NCI-H2171 (cell line): ENCODE measurements at regions not wholly inside any gene's neighbourhood (a gene's known extent, or its start where the extent isn't known, plus 50 kb on each side); places are given as distances from the start of the nearest gene placed in this dataset.

Source experiments
- DNase-seq: peaks from one replicate; lab custom pipeline; 2025; lab: John Stamatoyannopoulos, UW

DNA sequence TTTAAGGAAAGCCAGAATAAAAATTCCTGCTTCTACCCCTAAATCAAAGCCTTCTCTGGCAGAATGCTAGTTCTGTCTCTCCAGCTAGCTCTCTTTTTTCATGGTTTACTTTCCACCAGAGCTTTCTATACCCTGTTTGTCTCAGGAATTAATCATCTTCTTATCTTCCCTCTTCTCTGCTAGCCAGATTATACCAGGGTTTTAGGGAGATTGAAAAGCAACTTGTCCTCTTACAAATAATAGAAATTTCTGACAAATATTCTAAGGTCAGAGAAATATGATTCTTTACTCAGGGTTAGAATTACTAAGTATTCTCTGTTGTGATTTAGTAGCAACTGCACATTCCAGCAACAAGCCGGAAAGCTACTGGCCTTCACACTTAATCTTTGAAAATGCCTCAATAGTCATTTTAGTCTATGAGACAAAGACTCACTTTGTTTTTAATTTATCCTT lies 166.4 kb downstream of the TANC2 start:
- no peak for DNase-seq

DNA sequence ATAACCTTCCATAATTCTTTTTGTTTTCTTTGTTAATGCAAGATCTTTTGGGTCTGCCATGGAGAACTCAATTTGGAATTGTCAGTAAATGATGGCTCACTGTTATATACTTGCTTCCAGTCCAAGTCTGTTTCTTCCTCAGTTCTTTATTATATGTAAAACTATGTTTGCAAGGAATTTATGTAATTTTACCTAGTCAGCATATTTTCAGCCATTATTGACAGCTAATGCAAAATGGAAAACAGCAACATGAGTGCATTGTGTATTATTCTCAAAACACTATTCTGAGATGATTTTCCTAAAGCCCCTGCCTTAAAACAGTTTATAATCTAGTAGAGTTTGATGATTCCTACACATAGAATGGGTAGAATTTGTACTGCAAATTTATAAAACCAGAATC lies 167.5 kb downstream of the TANC2 start:
- DNase-seq = no peak

DNA sequence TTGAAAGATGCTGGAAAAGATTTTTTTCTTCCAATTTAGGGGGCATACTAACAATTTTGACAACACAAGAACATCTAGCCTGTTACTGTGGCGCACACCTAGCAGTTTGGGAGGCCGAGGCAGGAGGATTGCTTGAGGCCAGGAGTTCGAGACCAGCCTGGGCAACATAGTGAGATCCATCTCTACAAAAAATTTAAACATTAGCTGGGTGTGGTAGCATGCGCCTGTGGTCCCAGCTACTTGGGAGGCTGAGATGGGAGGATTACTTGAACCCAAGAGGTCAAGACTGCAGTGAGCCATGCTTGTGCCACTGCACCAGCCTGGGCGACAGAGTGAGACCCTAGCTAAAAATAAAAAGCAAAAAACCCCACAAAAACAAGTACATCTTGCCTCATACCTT lies 168.8 kb downstream of the TANC2 start:
- DNase-seq = no peak

DNA sequence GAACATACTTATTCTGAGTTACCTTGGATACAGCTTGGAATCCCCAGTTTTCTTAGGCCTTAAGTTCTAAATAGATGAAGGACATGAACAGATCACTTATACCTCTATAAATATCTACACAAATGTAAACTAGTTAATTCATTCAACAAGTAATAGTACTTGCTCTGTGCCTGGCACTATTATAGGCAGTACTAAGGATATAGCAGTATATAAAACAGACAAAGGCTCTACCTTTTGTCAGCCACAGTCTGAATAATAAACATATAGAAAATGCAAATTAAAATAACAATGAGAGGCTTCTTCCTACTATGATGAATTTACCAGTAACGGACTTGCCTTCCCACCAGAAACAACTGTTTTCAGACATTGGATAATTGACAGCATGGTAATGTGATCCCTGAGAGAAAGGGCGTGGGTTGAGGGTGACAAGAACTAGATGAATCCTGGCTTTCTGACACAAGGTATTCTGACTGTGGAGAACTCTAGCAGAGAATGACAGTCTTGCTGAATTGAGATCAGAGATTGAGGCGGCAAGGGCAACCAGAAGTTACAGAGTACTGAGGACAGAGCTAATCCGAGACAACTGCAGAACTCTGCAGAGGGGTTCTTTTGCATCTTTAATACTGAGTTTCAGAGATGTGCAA lies 170.5 kb downstream of the TANC2 start:
- no peak for DNase-seq

DNA sequence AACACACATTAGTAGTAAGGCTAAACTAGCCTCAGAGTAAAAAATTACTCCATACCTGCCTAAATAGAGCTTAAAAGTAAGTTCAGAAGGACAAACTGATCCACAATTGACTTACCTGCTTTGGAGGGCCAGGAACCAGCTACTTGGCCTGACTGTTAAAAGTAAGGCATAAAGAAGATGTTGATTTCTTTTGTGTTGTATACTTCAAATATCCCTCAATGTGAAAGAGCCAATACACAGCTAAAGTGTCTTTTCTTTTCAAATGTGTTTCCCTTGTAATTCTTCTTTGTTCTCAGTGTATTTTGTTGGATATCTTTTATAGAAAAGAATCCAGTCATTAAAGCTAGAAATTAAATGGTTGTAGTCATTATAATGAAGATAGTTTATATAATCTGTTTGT lies 171.1 kb downstream of the TANC2 start:
- DNase-seq = no peak

DNA sequence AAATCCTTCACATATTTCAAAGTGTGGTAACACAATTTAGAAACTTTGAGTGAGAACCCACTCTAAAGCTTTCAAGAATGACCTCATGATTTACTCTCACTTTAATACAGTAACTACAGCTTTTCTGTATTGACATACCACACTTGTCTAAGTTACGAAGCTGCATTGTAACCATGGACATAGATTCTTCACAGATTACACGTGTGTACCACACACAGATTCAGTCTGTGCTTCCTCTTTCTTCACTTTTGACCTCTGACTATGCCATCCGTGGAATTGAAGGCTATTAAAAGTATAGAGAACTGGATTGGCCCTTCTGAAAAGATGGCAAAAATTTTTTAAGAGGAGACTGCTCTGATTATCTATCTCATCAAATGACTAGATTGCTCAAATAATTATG lies 172.7 kb downstream of the TANC2 start:
- no peak for DNase-seq

DNA sequence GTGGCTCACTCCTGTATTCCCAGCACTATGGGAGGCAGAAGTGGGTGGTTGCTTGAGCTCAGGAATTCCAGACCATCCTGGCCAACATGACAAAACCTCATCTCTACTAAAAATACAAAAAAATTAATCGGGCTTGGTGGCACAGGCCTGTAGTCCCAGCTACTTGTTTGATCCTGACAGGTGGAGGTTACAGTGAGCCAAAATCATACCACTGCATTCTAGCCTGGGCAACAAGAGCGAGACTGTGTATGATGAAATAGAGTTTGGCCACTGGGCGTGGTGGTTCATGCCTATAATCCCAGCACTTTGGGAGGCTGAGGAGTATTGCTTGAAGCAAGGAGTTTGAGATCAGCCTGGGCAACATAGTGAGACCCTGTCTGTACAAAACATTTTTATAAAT lies 173.3 kb downstream of the TANC2 start:
- no peak for DNase-seq

DNA sequence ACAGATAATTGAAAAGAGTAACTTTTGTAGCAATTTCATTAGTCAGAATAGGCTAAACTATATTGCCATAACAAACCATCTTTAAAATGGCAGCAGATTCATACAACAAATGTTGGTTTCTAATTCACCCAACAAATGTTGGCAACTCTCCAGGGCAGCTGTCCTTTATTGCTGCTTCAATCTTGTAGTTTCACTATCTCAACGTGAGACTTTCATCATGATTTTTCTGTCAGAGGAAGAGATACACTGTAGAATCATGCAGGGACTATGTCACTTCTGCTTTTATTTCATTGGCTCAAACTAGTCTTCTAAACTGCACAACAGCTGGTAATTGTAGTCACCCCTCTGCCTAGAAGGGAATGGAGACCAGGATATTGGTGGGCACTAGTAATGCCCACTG lies 174.2 kb downstream of the TANC2 start:
- DNase-seq = peak; percentile 42

DNA sequence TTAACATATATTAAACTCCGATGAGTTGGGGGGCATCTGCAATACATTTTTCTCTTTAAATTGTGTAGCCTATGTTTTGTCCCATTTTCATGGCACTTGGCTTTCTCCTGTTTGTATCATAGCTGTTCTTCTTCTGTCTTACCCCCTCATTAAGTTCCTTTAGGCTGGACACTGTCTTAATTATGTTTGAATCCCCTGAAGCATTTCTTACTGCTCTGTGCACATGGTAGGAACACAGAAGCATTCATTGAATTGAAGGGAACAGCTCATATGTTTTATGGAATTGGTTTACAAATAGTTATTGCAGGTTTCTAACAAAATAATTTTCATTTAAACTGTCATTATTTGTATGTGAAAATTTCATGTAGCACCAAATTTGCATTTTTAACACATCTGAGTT lies 176.8 kb downstream of the TANC2 start:
- DNase-seq = no peak

DNA sequence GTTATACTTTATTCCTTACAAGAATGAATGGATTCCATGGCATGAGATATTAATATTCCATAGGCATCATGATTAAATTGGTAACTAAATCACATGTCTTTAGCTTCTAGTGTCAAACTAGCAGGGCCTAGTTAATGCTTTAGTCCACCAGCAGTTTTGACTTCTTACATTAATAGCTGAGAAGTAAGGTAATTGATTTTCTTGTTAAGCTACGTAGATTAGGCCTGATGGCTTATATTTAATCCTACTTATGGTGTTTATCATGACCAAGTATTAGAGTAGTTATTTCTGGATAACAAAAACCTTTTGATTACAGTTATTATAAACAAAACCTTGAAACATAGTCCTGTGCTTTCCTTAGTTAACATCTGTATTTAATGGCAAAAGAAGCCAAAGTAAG lies 184.5 kb downstream of the TANC2 start:
- DNase-seq = no peak

DNA sequence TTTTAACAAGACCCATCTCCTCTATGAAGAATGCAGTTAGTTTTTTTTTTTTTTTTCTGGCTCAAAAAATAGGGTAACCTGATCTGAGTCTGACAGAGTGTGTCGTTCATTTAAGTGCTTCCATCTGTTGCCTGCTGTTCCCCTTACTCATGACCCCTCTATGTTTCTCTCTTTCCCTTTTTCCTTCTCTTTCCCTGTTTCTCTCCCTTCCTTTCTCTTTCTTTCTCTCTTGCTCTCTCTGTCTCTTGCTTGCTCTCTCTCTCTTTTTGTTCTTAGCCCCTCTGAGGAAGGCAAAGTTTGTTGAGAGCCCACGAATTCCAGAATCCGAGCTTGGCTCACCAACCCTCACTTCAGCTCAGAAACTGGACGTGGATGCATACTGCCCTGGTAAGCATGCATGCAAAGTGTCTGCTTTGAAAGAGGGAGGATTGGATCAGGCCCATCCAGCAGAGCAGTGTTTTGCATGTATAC lies 185.0 kb downstream of the TANC2 start:
- DNase-seq = peak; percentile 76

DNA sequence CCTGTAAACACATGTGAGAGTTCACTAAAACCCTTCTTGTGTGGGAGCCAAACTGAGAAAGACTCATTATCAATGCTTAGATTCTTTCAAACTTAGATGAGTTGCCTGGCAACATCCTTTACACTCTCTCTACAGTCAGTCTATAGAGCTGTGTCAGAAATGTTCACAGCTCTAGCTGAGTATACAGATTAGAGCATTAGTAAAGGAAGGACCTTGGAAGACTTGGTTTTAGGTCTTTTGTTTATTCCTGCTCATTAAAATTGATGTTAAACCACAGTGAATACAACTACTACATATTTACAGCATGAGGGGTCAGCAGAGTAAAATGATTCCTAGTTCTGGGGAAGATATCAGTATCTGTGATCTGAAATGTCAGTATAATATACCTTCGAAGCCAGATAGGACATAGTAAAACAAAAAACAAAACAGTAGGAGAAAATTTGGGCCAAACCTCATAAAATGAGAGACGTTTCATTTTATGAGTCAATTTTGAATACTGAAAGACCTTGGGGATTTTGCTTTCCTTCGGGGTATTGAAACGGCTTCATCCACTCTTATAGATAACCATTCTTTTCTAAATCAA lies 186.0 kb downstream of the TANC2 start:
- DNase-seq = no peak

DNA sequence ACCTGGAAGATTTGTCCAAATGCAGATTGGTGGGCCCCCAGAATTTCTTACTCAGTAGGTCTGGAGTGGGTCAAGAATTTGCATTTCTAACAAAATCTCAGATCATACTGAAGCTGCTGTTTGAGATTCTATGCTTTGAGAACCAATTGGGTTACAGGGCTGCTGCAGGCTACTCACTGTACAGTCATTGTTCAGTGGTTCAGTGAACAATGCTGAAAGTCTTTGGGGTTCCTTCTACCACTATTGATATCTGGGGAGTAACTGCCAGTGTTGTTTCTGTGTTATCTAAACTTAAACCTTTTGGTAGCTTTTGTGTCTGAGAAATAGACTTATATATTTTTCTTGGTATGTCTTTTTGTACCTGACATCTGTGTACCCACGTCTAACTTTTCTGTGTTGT lies 187.5 kb downstream of the TANC2 start:
- no peak for DNase-seq

DNA sequence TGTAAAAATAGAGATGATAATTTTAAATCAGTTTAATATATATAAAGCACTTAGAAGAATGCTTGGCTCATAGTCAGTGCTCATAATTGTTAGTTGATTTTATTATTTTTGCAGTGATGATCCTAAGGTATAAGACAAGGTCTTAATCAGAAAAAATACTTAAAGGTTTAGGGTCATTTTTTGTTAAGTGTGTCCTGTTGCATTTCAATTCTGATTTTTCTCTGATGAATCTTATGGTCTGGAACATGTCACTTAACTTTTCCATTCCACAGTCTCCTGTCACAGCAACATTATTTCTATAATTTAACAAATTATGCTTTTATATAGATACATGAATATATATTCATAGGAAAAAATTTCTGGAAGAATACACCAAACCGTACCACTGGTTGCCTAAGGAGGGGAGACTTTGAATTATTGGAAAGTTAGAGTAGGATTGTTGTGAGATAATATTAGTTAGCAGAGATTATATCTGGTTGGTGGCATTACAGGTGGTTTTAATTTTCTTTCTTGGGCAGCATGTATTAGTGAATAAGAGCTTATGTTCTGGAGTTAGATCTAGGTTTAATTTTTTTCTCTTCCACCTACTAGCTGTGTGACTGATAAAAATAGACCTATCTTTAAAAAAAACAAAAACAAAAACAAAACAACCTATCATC lies 188.7 kb downstream of the TANC2 start:
- DNase-seq = no peak

DNA sequence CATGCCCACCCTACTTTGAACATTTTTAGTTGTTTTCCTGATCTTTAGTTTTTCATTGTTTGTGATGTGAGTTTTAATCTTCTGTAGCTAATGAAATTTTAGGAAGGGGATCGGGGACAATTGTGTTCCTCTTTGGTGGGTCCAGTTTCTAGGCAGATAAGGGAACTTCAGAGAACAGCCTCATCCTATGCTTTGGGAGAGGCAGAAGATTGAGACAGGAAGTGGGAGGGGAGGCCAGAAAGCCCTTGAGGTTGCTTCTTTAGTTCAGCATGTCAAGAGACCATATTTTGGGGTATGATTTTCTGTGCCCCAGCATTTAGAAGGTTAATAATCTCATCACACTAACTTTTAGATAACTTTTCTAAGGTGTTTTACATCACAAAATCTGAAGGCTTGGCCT lies 191.0 kb downstream of the TANC2 start:
- DNase-seq = no peak

DNA sequence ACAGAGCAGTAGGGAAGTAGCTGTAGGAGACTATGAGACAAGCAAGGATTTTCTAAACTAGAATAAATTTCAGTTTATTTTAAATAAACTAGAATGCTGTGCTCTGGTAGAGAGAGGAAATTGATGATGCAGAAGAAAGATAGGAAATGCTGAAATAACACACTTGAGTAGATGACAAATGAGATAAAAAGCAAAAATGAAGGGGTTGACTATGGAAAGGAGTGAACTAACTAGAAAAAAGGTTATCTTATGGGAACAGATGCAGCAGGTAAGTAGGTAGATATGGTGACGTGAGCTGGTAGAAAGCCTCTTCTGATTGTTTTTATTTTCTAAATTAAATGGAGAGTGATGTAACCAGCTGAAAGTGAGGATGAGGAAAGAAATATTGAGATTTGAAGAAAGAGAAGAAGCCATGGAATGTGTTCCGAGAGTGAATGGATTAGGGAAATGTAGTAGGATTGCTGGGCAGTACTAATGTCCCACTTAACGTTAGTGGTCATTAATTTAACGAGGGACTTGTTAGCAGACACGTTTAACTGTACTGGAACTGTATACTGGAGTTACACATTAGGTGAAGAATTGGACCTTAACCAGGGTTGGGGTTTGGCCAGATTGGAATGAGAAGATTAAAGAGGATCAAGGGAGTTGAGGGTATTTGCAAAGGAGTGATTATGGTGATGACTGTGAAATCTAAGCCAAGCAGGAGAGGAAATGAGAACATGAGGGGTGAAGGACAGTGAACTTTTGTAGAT lies 196.5 kb downstream of the TANC2 start:
- DNase-seq = no peak

DNA sequence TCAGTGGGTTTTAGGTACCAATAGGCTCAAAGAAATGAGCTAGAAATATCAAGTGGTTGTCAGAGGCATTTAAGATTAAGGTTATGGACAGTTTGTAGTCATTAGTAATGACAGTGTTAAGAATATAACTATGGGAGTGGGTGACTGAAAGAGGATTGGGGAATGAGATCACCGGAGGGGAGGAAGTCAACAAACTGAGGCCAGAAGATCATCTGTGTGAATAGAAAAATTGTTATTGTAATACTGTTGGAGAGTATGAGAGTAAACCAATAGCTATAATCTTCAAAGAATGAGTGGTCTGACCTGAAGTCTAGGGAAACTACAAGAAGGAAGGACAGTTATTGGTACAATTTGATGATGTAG lies 197.1 kb downstream of the TANC2 start:
- DNase-seq = no peak

DNA sequence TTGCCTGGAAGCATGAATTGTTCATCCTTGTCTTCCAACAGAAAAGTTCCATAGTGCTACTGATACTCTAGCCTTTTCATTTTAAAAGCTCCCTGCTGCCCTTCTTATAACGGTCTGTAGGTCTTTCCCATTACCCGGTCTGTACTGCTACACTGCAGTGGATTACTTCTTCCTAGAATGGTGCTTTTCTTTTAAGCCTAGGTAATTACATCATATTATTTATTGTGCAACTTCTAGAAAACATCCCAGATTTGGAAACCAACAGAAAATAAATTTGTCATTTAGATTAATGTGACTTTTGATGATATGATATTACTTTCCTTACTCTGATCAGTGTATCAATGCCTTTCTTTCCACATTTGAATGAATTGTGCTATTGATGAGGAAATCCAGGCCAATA lies 199.4 kb downstream of the TANC2 start:
- no peak for DNase-seq

DNA sequence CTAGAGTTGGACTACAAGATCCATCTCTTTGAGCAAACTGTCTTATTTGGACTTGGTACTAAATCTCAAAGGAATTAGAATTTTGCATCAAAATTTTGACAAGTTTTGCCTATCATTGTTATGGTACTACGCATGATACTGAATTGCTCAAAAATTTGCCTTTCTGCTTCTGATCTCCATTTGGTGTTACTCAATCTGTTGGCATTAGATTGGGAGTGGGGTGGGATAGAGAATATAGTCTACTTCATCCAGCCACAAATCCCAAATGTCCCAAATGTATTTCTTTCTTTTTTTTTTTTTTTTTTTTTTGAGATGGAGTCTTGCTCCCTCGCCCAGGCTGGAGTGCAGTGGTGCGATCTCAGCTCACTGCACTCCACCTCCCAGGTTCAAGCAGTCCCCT lies 204.8 kb downstream of the TANC2 start:
- no peak for DNase-seq

DNA sequence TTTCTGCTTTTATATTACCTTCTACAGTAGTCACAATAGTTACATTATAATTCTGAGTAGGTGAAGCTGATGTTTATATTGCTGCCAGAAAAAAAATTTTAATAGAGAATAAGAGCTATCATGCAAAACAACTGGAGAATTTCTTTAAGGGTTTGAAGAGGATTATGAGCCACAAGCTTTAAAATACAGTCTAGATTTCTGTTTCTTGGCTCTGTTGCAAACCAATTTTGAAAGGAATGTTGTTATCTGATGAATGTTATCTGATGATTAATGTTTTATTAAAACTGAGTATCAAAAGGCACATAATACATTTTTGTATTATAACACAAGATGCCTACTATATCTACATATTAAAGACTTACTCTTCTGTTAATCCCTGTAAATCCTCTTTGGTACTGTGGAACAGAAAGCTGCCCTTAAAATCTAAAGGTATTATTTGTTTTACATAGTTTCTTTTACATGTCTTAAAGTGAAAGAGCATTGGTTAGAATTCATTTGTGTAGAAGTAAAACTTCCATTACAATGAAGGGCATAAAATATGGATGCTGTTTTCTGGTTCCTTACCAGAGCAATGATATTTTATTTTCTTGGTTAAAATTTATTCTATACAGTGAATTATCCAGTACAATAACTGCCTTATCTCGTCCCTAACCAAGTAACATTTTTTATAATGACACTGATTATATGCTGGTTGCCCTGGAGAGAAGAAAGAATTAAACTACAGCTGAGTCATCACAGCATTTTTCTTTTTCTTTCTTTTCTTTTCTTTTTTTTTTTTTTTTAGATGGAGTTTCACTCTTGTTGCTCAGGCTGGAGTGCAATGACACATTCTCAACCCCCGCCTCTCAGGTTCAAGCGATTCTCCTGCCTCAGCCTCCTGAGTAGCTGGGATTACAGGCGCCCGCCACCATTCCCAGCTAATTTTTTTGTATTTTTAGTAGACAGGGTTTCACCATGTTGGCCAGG lies 205.7 kb downstream of the TANC2 start:
- DNase-seq = no peak

DNA sequence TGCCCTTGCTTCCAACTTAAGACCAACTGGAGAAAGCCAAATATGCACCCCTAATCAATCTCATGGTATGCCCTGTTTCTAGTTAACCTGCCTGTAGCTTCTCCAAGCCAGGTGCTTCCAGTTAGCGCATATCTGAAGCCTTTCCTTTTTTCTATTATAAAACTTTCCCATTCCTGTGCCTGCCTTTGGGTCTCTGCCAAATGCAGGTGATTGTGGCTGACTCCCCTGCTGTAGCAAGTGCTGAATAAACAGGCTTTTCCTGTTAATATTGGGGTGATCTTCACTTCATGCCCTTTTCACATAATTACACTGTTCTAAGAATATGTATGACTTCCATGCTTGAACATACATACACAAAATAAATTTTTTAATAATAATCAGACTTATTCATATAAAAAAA lies 207.4 kb downstream of the TANC2 start:
- DNase-seq = no peak

DNA sequence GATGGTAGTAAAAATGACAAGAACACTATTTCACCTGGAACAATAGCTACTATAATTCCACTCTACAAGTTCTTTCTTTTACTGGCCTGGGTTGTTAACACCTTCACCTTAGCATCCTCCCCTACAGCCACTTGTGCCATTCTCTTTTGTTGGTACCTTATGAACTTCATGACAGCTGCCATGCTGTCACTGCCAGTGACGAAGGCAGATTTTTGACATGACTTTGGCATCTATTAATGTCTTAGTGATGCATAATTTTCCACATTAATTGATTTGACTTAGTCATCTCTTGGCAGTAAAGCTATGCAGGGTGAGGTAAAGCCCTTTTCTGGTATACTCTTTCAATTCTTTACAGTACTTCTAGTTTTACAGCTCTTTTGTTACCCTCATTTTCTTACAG lies 207.9 kb downstream of the TANC2 start:
- DNase-seq = no peak
